HG02884 (cell line): ENCODE measurements at regions not wholly inside any gene's neighbourhood (a gene's known extent, or its start where the extent isn't known, plus 50 kb on each side); places are given as distances from the start of the nearest gene placed in this dataset.
"Not testable (repeated sequence)": the region's sequence is repeated elsewhere in the genome, so short reads cannot be mapped to it uniquely, and the experiment has no call there.

Experiments
- ATAC-seq: cut with Tn5 transposase; IDR thresholded peaks from one replicate; pipeline ENCODE4 v1.9.1; 2021; ENCODE audit warnings: mild to moderate bottlenecking, moderate library complexity; ENCODE audit not compliant: unreplicated experiment

DNA sequence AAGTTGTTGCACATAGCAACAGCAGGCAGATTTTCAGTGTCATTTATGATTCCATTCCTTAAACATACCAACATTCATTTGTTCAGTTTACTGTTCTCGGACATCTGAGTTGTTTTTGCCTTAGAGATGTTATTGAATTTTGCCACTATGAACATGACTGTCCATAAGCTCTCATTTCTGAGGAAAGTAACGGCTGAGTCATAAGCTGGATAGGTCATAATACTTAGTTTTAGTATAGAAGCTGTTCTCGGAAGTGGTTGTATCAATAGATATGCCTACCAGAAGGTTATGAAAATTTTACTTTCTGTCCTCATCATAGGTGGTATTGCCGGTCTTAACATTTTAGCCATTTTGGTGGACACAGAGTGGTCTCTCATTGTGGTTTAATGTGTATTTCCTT, 157.1 kb upstream of the CLNK start:
- no peak for ATAC-seq

- ATAC-seq = no peak
Observed at GRCh38 chr4:10837151-10837550, 152.6 kb upstream of the CLNK start.

- ATAC-seq = no peak
Observed at GRCh38 chr4:10832806-10833628, 148.4 kb upstream of the CLNK start.

GRCh38 chr4:10831727-10832408, 147.3 kb upstream of the CLNK start:
- no peak for ATAC-seq

DNA sequence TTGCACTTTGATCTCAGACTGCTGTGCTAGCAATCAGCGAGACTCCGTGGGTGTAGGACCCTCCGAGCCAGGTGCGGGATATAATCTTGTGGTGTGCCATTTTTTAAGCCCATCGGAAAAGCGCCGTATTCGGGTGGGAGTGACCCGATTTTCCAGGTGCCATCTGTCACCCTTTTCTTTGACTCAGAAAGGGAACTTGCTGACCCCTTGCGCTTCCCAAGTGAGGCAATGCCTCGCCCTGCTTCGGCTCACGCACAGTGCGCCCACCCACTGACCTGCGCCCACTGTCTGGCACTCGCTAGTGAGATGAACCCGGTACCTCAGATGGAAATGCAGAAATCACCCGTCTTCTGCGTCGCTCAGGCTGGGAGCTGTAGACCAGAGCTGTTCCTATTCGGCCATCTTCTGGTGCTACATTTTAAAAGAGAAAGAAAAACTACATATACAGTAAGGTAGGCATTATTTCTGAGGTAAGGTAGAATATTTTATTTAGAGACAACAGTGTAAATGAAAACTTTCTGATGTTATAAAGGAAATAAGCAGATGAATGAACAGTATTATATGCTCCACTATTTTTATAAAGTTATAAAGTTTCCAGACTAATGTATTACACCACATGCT, 144.5 kb upstream of the CLNK start:
- not testable (repeated sequence) for ATAC-seq

GRCh38 chr4:10821826-10822225, 137.3 kb upstream of the CLNK start:
- ATAC-seq = no peak

GRCh38 chr4:10816571-10816970, 132.0 kb upstream of the CLNK start:
- ATAC-seq = no peak

- no peak for ATAC-seq
Observed at GRCh38 chr4:10811991-10812390, 127.4 kb upstream of the CLNK start.

- ATAC-seq = no peak
Observed at GRCh38 chr4:10810411-10810810, 125.8 kb upstream of the CLNK start.

DNA sequence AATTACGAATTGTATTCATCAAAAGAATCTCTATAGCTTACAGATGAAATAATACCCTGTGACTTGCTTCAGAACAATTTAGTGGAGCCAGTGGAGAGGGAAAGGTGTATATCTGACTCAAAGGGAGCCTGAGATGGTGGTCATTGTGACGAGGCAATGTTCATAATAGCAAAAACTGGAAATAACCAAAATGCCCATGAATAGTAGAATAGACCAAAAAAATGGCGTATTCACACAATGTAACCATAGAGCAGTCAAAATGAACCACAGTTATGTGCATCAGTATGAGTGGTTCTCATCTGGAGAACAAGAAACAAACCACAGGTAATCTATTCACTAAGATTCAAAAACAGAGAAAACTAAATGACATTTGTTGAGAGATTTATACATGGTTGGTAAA, 125.3 kb upstream of the CLNK start:
- ATAC-seq = peak; percentile 74

DNA sequence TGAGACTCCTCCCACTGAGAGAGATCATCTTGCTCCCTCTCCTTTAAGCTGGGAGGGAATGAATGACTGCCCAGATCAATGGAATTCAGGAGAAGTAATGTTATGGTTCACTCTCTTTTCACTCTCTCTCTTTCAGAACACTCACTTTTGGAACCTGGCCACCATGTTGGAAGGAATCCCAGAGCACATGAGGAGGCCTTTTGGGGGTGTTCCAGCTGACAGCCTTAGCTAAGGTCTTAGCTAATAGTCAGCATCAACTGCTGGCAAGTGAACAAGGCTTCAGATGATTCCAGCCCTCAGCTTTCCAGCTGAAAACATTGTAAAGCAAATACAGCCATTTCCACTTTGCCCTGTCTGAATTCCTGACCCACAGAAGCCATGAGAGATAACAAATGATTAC, 124.0 kb upstream of the CLNK start:
- no peak for ATAC-seq

DNA sequence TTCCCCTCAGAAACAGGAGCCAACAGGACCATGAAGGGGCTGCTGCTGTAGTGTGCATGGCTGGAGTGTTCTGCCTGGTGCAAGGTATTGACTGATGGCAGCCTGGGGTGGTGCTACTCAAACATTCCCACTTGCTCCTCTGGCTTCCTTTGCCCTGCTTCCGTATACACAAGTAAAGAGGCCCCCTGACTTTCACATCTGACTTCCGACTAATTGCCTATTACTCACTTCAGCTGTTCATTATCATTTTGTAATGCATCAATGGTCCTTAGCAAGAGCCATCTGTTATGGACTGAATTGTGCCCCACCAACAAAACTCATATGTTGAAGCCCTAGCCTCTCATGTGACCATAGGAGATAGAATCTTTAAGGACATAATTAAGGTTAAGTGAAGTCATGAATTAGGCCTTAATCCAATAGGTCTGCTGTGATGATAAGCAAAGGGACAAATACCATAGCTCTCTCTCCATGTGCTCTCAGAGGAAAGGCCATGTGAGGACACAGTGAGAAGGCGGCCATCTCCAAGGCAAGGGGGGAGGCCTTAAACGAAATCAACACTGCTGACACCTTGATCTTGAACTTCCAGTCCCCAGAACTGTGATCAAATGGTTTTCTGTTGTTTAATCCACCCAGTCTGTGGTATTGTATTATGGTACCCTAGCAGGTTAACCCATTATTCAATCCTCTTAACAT, 122.5 kb upstream of the CLNK start:
- ATAC-seq = no peak

GRCh38 chr4:10803713-10804343, 119.3 kb upstream of the CLNK start:
- no peak for ATAC-seq

- no peak for ATAC-seq
Observed at GRCh38 chr4:10787365-10787764, 102.8 kb upstream of the CLNK start.

DNA sequence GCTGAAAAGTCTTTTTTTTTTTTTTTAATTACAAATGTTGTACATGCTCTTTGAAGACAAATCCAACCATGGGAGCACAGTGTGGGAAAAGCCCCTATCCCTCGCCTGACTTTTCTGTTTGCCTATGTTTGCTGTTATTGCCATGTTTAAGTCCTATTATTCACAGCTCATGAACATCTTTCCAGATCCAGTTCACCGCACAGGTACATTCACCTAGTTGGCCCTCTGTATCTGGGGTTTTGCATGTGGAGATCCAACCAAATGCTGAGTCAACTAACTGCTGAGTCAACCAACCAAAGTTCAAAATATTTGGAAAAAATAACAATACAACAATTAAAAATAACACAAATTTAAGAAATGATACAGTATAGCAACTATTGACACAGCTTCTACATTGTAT, 100.1 kb upstream of the CLNK start:
- ATAC-seq = no peak

GRCh38 chr4:10783351-10783750, 98.8 kb upstream of the CLNK start:
- no peak for ATAC-seq

DNA sequence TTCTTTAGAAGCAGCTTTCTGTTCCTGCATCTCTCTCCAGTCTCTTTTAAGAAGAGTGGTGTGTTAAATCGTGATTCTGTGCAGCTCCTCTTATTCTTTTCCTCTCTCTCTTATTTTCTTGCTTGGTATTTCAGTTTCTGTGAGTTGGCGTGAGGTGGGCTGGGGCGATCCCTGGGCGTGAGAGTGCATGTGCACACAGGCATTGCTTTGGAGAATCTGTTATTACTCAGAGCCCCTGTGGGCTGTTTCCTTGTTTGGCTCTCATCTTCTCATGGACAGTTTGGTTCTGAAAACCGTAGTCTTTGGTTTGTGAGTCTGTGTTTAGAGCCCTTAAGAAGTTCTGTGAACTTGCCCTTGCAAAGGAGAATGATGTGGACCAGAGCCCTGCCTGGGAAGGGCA, 97.2 kb upstream of the CLNK start:
- ATAC-seq = peak; percentile 76

DNA sequence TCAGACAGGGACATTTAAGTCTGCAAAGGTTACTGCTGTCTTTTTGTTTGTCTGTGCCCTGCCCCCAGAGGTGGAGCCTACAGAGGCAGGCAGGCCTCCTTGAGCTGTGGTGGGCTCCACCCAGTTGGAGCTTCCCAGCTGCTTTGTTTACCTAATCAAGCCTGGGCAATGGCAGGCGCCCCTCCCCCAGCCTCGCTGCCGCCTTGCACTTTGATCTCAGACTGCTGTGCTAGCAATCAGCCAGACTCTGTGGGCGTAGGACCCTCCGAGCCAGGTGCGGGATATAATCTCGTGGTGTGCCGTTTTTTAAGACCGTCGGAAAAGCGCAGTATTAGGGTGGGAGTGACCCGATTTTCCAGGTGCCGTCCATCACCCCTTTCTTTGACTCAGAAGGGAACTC, 96.2 kb upstream of the CLNK start:
- ATAC-seq = not testable (repeated sequence)

DNA sequence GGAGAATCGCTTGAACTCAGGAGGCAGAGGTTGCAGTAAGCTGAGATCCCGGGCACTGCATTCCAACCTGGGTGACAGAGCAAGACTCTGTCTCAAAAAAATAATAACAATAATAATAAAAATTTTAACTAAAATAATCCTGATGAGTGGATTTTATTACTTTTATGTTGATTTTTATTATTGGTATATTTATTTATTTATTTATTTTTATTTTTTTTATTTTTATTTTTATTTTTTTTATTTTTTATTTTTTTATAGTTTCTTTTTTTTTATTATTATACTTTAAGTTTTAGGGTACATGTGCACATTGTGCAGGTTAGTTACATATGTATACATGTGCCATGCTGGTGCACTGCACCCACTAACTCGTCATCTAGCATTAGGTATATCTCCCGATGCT, 90.6 kb upstream of the CLNK start:
- ATAC-seq = not testable (repeated sequence)

- ATAC-seq = no peak
Observed at GRCh38 chr4:10773656-10774055, 89.1 kb upstream of the CLNK start.

GRCh38 chr4:10773010-10773409, 88.4 kb upstream of the CLNK start:
- ATAC-seq = no peak
